HEK293 (cell line): ENCODE measurements at regions not wholly inside any gene's neighbourhood (a gene's known extent, or its start where the extent isn't known, plus 50 kb on each side); places are given as distances from the start of the nearest gene placed in this dataset.

Experiments used
- BCL11A ChIP-seq: fragments of 450-650 bp; formaldehyde crosslinking; IDR thresholded peaks from 2 replicates; pipeline ENCODE4 v1.5.1; 2016; ENCODE audit warnings: low read depth, missing biosample characterization, missing genetic modification characterization
- CTCF ChIP-seq: fragments of 450-650 bp; formaldehyde crosslinking; IDR thresholded peaks from 2 replicates; pipeline ENCODE4 v1.5.1; 2016; ENCODE audit warnings: missing biosample characterization, missing genetic modification characterization
- GFI1B ChIP-seq: fragments of 450-650 bp; formaldehyde crosslinking; IDR thresholded peaks from 2 replicates; pipeline ENCODE4 v1.5.1; 2016; ENCODE audit warnings: missing biosample characterization, missing genetic modification characterization
- GLIS2 ChIP-seq: fragments of 450-650 bp; formaldehyde crosslinking; IDR thresholded peaks from 2 replicates; pipeline ENCODE4 v1.5.1; 2016; ENCODE audit warnings: missing biosample characterization, missing genetic modification characterization
- IKZF3 ChIP-seq: fragments of 450-650 bp; IDR thresholded peaks from 2 replicates; pipeline ENCODE4 v1.5.0; 2018; ENCODE audit warnings: missing biosample characterization, mild to moderate bottlenecking, missing genetic modification characterization, moderate library complexity
- MEIS1 ChIP-seq: sonication (generic); formaldehyde crosslinking; IDR thresholded peaks from 2 replicates; pipeline ENCODE4 v1.8.1; 2022; ENCODE audit warnings: missing genetic modification reagents, mild to moderate bottlenecking, borderline replicate concordance
- PRDM1 ChIP-seq: fragments of 450-650 bp; formaldehyde crosslinking; IDR thresholded peaks from 2 replicates; pipeline ENCODE4; 2016; ENCODE audit warnings: missing biosample characterization, missing genetic modification characterization
- PRDM4 ChIP-seq: fragments of 450-650 bp; formaldehyde crosslinking; IDR thresholded peaks from 2 replicates; pipeline ENCODE4 v1.5.1; 2017; ENCODE audit warnings: missing biosample characterization, missing genetic modification characterization
- SALL2 ChIP-seq: fragments of 450-650 bp; formaldehyde crosslinking; IDR thresholded peaks from 2 replicates; pipeline ENCODE4 v1.5.0; 2017; ENCODE audit warnings: missing biosample characterization, mild to moderate bottlenecking, missing genetic modification characterization, borderline replicate concordance
- SCRT1 ChIP-seq: fragments of 450-650 bp; formaldehyde crosslinking; IDR thresholded peaks from 2 replicates; pipeline ENCODE4 v1.5.1; 2016; ENCODE audit warnings: missing biosample characterization, missing genetic modification characterization, borderline replicate concordance
- WT1 ChIP-seq: fragments of 450-650 bp; formaldehyde crosslinking; IDR thresholded peaks from 2 replicates; pipeline ENCODE4 v1.5.1; 2016; ENCODE audit warnings: missing biosample characterization, missing genetic modification characterization
- YY2 ChIP-seq: fragments of 450-650 bp; formaldehyde crosslinking; IDR thresholded peaks from 2 replicates; pipeline ENCODE4 v1.5.1; 2016; ENCODE audit warnings: missing biosample characterization, missing genetic modification characterization
- ZBTB20 ChIP-seq: fragments of 450-650 bp; formaldehyde crosslinking; IDR thresholded peaks from 2 replicates; pipeline ENCODE4 v1.5.1; 2016; ENCODE audit warnings: missing biosample characterization, missing genetic modification characterization
- ZEB2 ChIP-seq: fragments of 450-650 bp; formaldehyde crosslinking; IDR thresholded peaks from 2 replicates; pipeline ENCODE4 v1.5.1; 2016; ENCODE audit warnings: missing biosample characterization, missing genetic modification characterization
- ZIC2 ChIP-seq: fragments of 450-650 bp; formaldehyde crosslinking; IDR thresholded peaks from 2 replicates; pipeline ENCODE4 v1.5.1; 2016; ENCODE audit warnings: missing biosample characterization, missing genetic modification characterization
- ZNF138 ChIP-seq: fragments of 450-650 bp; formaldehyde crosslinking; IDR thresholded peaks from 2 replicates; pipeline ENCODE4 v1.5.1; 2016; ENCODE audit warnings: missing biosample characterization, missing genetic modification characterization, borderline replicate concordance
- ZNF175 ChIP-seq: fragments of 450-650 bp; formaldehyde crosslinking; IDR thresholded peaks from 2 replicates; pipeline ENCODE4 v1.5.1; 2016; ENCODE audit warnings: missing biosample characterization, missing genetic modification characterization
- ZNF202 ChIP-seq: fragments of 450-650 bp; formaldehyde crosslinking; IDR thresholded peaks from 2 replicates; pipeline ENCODE4 v1.5.1; 2016; ENCODE audit warnings: missing biosample characterization, missing genetic modification characterization, borderline replicate concordance
- ZNF211 ChIP-seq: fragments of 450-650 bp; formaldehyde crosslinking; IDR thresholded peaks from 2 replicates; pipeline ENCODE4 v1.5.1; 2016; ENCODE audit warnings: low read depth, missing biosample characterization, missing genetic modification characterization
- ZNF335 ChIP-seq: fragments of 450-650 bp; formaldehyde crosslinking; conservative IDR thresholded peaks from 2 replicates; pipeline ENCODE4 v1.5.1; 2016; ENCODE audit warnings: missing biosample characterization, missing genetic modification characterization
- ZNF416 ChIP-seq: fragments of 450-650 bp; formaldehyde crosslinking; IDR thresholded peaks from 2 replicates; pipeline ENCODE4 v1.5.1; 2016; ENCODE audit warnings: missing biosample characterization, missing genetic modification characterization
- ZNF510 ChIP-seq: fragments of 450-650 bp; formaldehyde crosslinking; IDR thresholded peaks from 2 replicates; pipeline ENCODE4 v1.5.1; 2018; ENCODE audit warnings: mild to moderate bottlenecking, missing genetic modification characterization, missing biosample characterization; ENCODE audit not compliant: insufficient replicate concordance
- ZNF521 ChIP-seq: fragments of 450-650 bp; formaldehyde crosslinking; IDR thresholded peaks from 2 replicates; pipeline ENCODE4 v1.5.1; 2017; ENCODE audit warnings: missing biosample characterization, mild to moderate bottlenecking, missing genetic modification characterization
- ZNF544 ChIP-seq: fragments of 450-650 bp; formaldehyde crosslinking; IDR thresholded peaks from 2 replicates; pipeline ENCODE4 v1.5.0; 2017; ENCODE audit warnings: missing biosample characterization, missing genetic modification characterization
- ZNF626 ChIP-seq: fragments of 450-650 bp; sonication (Bioruptor Pico); formaldehyde crosslinking; IDR thresholded peaks from 2 replicates; pipeline ENCODE4 v1.5.1; 2018; ENCODE audit warnings: missing biosample characterization, missing genetic modification characterization, inconsistent platforms
- ZNF670 ChIP-seq: fragments of 450-650 bp; formaldehyde crosslinking; IDR thresholded peaks from 2 replicates; pipeline ENCODE4 v1.5.1; 2016; ENCODE audit warnings: missing biosample characterization, missing genetic modification characterization, low read depth
- ZNF747 ChIP-seq: fragments of 450-650 bp; formaldehyde crosslinking; IDR thresholded peaks from 2 replicates; pipeline ENCODE4 v1.5.1; 2016; ENCODE audit warnings: missing biosample characterization, missing genetic modification characterization
- ZNF76 ChIP-seq: fragments of 450-650 bp; formaldehyde crosslinking; IDR thresholded peaks from 2 replicates; pipeline ENCODE4; 2016; ENCODE audit warnings: low read depth, missing biosample characterization, missing genetic modification characterization, borderline replicate concordance
- TF ChIP-seq, protein P1 (sequence below): fragments of 450-650 bp; formaldehyde crosslinking; IDR thresholded peaks from 2 replicates; pipeline ENCODE4 v1.5.1; 2017; ENCODE audit warnings: missing biosample characterization, missing genetic modification characterization
- TF ChIP-seq, protein P2 (sequence below): fragments of 450-650 bp; formaldehyde crosslinking; IDR thresholded peaks from 2 replicates; pipeline ENCODE4 v1.5.1; 2016; ENCODE audit warnings: missing biosample characterization, missing genetic modification characterization

GRCh38 chr12:64560396-64561301 lies 49.6 kb upstream of the RASSF3 start (continued):
- TF ChIP-seq MEIS1 (CRISPR knock-in tag): no peak
- no peak for TF ChIP-seq ZNF416 (tag by site-specific recombination)
- TF ChIP-seq ZNF138 (tag by site-specific recombination): no peak
- no peak for TF ChIP-seq ZNF175 (tag by site-specific recombination)
- 0 out of 2 replicates have a peak, but pooled peaks have one; percentile 35 for TF ChIP-seq YY2 (tag by site-specific recombination)
- TF ChIP-seq ZNF747 (tag by site-specific recombination): no peak
- no peak for TF ChIP-seq ZNF335
- TF ChIP-seq, protein P1, sequence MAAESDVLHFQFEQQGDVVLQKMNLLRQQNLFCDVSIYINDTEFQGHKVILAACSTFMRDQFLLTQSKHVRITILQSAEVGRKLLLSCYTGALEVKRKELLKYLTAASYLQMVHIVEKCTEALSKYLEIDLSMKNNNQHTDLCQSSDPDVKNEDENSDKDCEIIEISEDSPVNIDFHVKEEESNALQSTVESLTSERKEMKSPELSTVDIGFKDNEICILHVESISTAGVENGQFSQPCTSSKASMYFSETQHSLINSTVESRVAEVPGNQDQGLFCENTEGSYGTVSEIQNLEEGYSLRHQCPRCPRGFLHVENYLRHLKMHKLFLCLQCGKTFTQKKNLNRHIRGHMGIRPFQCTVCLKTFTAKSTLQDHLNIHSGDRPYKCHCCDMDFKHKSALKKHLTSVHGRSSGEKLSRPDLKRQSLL (tag by site-specific recombination): no peak
- TF ChIP-seq ZNF544 (tag by site-specific recombination): no peak
- no peak for TF ChIP-seq SALL2
- 0 out of 2 replicates have a peak, but pooled peaks have one; percentile 32 for TF ChIP-seq ZBTB20 (tag by site-specific recombination)
- no peak for TF ChIP-seq ZNF670 (tag by site-specific recombination)
- TF ChIP-seq SCRT1: no peak
- TF ChIP-seq WT1 (tag by site-specific recombination): no peak
- 0 out of 2 replicates have a peak, but pooled peaks have one; percentile 39 for TF ChIP-seq BCL11A (tag by site-specific recombination)
- no peak for TF ChIP-seq ZNF211 (tag by site-specific recombination)
- no peak for TF ChIP-seq ZNF510 (tag by site-specific recombination)
- TF ChIP-seq ZEB2 (tag by site-specific recombination): peak; percentile 77
- no peak for TF ChIP-seq ZNF76 (tag by site-specific recombination)
- no peak for TF ChIP-seq CTCF (tag by site-specific recombination)
- peak; percentile 61 for TF ChIP-seq ZIC2
- TF ChIP-seq, protein P2, sequence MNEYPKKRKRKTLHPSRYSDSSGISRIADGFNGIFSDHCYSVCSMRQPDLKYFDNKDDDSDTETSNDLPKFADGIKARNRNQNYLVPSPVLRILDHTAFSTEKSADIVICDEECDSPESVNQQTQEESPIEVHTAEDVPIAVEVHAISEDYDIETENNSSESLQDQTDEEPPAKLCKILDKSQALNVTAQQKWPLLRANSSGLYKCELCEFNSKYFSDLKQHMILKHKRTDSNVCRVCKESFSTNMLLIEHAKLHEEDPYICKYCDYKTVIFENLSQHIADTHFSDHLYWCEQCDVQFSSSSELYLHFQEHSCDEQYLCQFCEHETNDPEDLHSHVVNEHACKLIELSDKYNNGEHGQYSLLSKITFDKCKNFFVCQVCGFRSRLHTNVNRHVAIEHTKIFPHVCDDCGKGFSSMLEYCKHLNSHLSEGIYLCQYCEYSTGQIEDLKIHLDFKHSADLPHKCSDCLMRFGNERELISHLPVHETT (tag by site-specific recombination): no peak
- no peak for TF ChIP-seq PRDM4 (tag by site-specific recombination)
- TF ChIP-seq PRDM1 (tag by site-specific recombination): no peak
- no peak for TF ChIP-seq ZNF202
- TF ChIP-seq GLIS2 (tag by site-specific recombination): peak; percentile 46; the same call in 1 of the 2 replicates
- TF ChIP-seq ZNF626 (tag by site-specific recombination): no peak
- peak; percentile 87; the same call in 1 of the 2 replicates for TF ChIP-seq IKZF3 (tag by site-specific recombination)
- TF ChIP-seq GFI1B (tag by site-specific recombination): no peak
- TF ChIP-seq ZNF521 (tag by site-specific recombination): no peak
